Prostate gland (tissue), 2 donors: ENCODE measurements at regions not wholly inside any gene's neighbourhood (a gene's known extent, or its start where the extent isn't known, plus 50 kb on each side); places are given as distances from the start of the nearest gene placed in this dataset.

ENCODE experiments used
- DNase-seq: peaks from one replicate; pipeline ENCODE4 v3.0.0-alpha.2; 2019; ENCODE audit warnings: low spot score
- H3K27ac ChIP-seq, 2 donors: fragments of 200-600 bp; sonication (generic); 2 replicates each; pipeline ENCODE4 v1.5.1; 2017 to 2019
- H3K27me3 ChIP-seq: fragments of 200-600 bp; sonication (generic); replicated peaks from 2 replicates; pipeline ENCODE4 v1.5.1; 2019; ENCODE audit not compliant: insufficient read depth
- H3K36me3 ChIP-seq, 2 donors: fragments of 200-600 bp; sonication (generic); 1 replicate in 1 of 2; 2 replicates in 1 of 2; pipeline versions ENCODE4 v1.5.1 to v1.8.1; 2017 to 2019
- H3K4me1 ChIP-seq: fragments of 200-600 bp; sonication (generic); replicated peaks from 2 replicates; pipeline ENCODE4 v1.5.1; 2019
- H3K4me3 ChIP-seq, 2 donors: fragments of 200-600 bp; sonication (generic); 2 replicates each; pipeline ENCODE4 v1.5.1; 2017 to 2019
- H3K9me3 ChIP-seq: fragments of 200-600 bp; sonication (generic); 2 replicates; pipeline ENCODE4 v1.5.1; 2017
- POLR2A ChIP-seq: fragments of 450-650 bp; IDR thresholded peaks from one replicate; pipeline ENCODE4 v1.6.1; 2016; ENCODE audit warnings: antibody characterized with exemption, mild to moderate bottlenecking
- POLR2AphosphoS5 ChIP-seq: sonication (generic); formaldehyde crosslinking; IDR thresholded peaks from one replicate; pipeline ENCODE4 v1.6.1; 2017; ENCODE audit warnings: antibody characterized with exemption
- WGBS: methylation state at CpG from one replicate; pipeline ENCODE4 v1.1.5; 2018; 5-methylcytosine and 5-hydroxymethylcytosine counted together
- intact Hi-C: fragments of 100-400 bp; cut with DNase I; formaldehyde crosslinking; loops from one replicate; pipeline ENCODE4 v1.14.2; 2022
- TF ChIP-seq, protein P1 (sequence below), 4 experiments: fragments of 200-600 bp in 2 of 4; fragments of 450-650 bp in 2 of 4; sonication (generic) in 2 of 4; IDR thresholded peaks; 1 replicate in 3 of 4; 2 replicates in 1 of 4; pipeline ENCODE4 v1.5.1; 2016 to 2019; ENCODE audit warnings: antibody characterized with exemption in 4 of 4, mild to moderate bottlenecking in 2 of 4, moderate library complexity in 2 of 4

DNA sequence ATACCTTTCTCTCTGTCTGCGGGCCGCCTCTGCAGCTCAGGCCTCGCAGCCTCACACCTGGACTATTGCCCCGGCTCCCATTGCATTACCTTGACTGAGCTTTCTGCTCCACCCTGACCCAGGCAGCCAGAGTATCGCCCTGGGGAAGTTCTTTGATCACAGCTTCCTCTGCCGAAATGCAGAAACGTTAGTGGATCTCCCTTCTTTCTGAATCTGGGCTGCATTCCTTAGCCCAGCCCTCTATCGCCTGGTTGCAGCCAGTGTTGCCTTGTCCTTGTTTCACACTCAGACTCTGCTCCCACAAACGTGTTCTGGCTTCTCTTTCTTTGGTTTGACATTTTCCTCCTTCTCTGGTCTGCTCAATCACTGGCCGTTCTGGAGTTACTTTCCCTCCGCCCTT is 195.7 kb downstream of the ADAMTS15 start:
- TF ChIP-seq, protein P1, sequence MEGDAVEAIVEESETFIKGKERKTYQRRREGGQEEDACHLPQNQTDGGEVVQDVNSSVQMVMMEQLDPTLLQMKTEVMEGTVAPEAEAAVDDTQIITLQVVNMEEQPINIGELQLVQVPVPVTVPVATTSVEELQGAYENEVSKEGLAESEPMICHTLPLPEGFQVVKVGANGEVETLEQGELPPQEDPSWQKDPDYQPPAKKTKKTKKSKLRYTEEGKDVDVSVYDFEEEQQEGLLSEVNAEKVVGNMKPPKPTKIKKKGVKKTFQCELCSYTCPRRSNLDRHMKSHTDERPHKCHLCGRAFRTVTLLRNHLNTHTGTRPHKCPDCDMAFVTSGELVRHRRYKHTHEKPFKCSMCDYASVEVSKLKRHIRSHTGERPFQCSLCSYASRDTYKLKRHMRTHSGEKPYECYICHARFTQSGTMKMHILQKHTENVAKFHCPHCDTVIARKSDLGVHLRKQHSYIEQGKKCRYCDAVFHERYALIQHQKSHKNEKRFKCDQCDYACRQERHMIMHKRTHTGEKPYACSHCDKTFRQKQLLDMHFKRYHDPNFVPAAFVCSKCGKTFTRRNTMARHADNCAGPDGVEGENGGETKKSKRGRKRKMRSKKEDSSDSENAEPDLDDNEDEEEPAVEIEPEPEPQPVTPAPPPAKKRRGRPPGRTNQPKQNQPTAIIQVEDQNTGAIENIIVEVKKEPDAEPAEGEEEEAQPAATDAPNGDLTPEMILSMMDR (IDR thresholded peaks at IDR 0.05): no peak
- TF ChIP-seq POLR2A: no peak
- TF ChIP-seq POLR2AphosphoS5: no peak
- Histone ChIP-seq H3K4me3 (no peak overlapping the region), H3K36me3 (no peaks in the 10 kb centered on the region), H3K9me3 (no peaks in the 10 kb centered on the region), H3K27ac (no peak overlapping the region), H3K4me1 (no peaks in the 10 kb centered on the region), H3K27me3 (no peaks in the 10 kb centered on the region)
- no peak for DNase-seq
- intact Hi-C loops: no loop called here
- WGBS: 56% methylated on average over 11 of the region's 11 CpGs

DNA sequence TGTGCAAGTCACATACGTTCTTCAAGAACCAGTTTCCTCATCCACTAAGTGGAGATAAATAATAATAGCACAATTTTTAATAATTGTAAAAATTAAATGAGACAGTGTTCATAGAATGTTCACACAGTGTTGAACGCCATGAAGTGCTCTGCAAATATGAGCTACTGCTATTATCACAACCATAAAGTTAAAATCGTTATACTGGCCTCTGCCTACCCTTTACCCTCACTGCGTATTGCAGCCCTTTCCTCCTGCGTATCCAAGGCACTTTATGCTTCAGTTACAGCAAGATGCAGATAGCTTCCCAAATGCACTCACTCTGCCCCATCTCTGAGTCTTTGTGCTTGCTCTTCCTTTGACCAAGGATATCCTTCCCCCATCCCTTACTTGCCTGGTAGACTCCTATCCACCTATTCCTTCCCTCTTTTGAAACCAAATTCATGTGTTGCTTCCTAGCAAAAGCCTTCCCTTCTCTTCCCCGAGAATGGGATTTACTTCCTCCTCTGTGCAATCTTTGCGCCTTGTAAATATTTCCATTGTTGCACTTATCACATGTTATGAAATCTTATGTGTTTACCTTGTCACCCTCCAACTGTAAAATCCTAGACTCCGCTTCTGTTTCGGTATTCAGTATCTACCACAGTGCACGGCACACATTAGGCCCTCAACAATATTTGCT is 196.9 kb downstream of the ADAMTS15 start:
- WGBS: 81% methylated on average over 10 of the region's 10 CpGs
- no peaks in the 10 kb centered on the region for H3K36me3 ChIP-seq
- H3K4me1 ChIP-seq: no peaks in the 10 kb centered on the region
- H3K9me3 ChIP-seq: no peaks in the 10 kb centered on the region
- no peak for DNase-seq
- H3K4me3 ChIP-seq: no peak overlapping the region
- H3K27ac ChIP-seq: no peak overlapping the region
- no peak for TF ChIP-seq POLR2A
- TF ChIP-seq POLR2AphosphoS5: peak; percentile 48
- intact Hi-C loops: loop anchor here (5.0 kb wide), 1 partner anchor 182 kb away; no protein-coding TSS in a partner anchor
- H3K27me3 ChIP-seq: no peaks in the 10 kb centered on the region

DNA sequence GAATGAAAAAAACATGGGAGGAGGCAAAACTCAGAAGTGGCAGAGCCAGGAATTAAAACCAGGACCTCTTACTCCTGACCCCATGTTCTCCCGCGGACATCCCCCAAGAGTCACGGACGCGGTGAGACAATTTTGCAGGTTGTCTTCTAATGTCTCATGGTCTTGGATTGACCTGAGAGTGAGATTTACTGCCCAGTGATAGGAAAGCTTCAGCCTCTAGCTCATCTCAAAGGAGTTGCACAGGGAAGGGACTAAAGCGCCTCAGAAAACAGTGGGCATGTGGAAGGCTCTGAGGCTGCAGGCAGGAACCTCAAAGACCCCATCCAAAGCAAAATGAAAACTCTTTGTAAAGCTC is 197.4 kb downstream of the ADAMTS15 start:
- no peaks in the 10 kb centered on the region for H3K9me3 ChIP-seq
- DNase-seq: no peak
- H3K4me1 ChIP-seq: no peaks in the 10 kb centered on the region
- TF ChIP-seq POLR2AphosphoS5 (no peak), POLR2A (no peak)
- TF ChIP-seq, protein P1 (IDR thresholded peaks at IDR 0.05): no peak
- intact Hi-C loops: loop anchor here (5.0 kb wide), 1 partner anchor 181 kb away; no protein-coding TSS in a partner anchor
- H3K36me3 ChIP-seq: no peaks in the 10 kb centered on the region
- no peak overlapping the region for H3K4me3 ChIP-seq
- WGBS: 94% methylated on average over 6 of the region's 6 CpGs
- H3K27ac ChIP-seq: no peak overlapping the region
- no peaks in the 10 kb centered on the region for H3K27me3 ChIP-seq

DNA sequence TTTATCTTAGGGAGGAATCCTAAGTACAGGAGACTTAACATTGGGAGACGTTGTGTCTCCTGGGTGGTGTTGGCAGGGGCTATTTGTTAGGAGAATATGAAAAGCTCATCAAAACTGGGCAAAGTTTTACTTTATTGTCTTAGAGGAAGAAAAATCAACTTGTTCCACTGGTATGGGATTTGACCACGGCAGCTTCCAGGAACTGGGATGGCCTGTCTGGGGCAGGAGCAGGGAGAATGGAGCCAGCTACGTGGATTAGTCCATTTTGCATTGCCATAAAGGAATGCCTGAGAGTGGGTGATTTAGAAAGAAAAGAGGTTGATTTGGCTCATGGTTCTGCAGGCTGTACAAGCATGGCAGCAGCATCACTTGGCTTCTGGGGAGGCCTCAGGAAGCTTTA is 198.4 kb downstream of the ADAMTS15 start:
- intact Hi-C loops: loop anchor here (5.0 kb wide), 1 partner anchor 180 kb away; no protein-coding TSS in a partner anchor

DNA sequence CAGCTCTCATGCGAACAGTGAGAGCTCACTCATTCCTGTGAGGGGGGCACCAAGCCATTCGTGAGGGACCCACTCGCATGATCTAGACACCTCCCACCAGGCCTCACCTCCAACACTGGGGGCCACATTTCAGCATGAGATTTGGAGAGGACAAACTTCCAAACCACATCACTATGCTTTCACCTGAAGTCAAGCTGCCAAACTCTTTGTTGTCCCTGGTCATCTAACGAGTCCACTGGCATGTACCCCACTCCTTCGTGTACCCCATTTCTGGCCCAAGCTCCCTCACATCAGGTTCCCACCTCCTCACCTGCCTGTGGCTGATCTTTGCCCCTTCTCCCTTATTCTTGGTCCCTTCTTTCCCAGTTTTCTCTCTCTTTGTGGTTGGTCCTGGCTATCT is 198.9 kb downstream of the ADAMTS15 start:
- no peaks in the 10 kb centered on the region for H3K4me1 ChIP-seq
- TF ChIP-seq, protein P1 (IDR thresholded peaks at IDR 0.05): no peak
- no peak for TF ChIP-seq POLR2A
- TF ChIP-seq POLR2AphosphoS5: no peak
- no peaks in the 10 kb centered on the region for H3K36me3 ChIP-seq
- H3K27ac ChIP-seq: no peak overlapping the region
- no peak for DNase-seq
- WGBS: 95% methylated on average over 5 of the region's 5 CpGs
- H3K9me3 ChIP-seq: no peaks in the 10 kb centered on the region
- no peaks in the 10 kb centered on the region for H3K27me3 ChIP-seq
- H3K4me3 ChIP-seq: no peak overlapping the region
- intact Hi-C loops: loop anchor here (5.0 kb wide), 1 partner anchor 180 kb away; no protein-coding TSS in a partner anchor

More for the DNA sequence above, 198.4 kb downstream of the ADAMTS15 start:
- Histone ChIP-seq H3K4me1 (no peaks in the 10 kb centered on the region), H3K27ac (no peak overlapping the region), H3K27me3 (no peaks in the 10 kb centered on the region), H3K36me3 (no peaks in the 10 kb centered on the region), H3K4me3 (no peak overlapping the region), H3K9me3 (no peaks in the 10 kb centered on the region)
- 72% methylated on average over 3 of the region's 3 CpGs for WGBS
- DNase-seq: no peak
- TF ChIP-seq POLR2A (no peak), POLR2AphosphoS5 (no peak)
- TF ChIP-seq, protein P1 (IDR thresholded peaks at IDR 0.05): no peak
